ENCODE measurements at regions not wholly inside any gene's neighbourhood (a gene's known extent, or its start where the extent isn't known, plus 50 kb on each side); places are given as distances from the start of the nearest gene placed in this dataset.

GRCh38 chr9:129486756-129487657, 133.9 kb downstream of the C9orf50 start:
- DNase-seq: no peak

GRCh38 chr9:129485145-129485774, 135.6 kb downstream of the C9orf50 start:
- no peak for DNase-seq

- DNase-seq: no peak
These were observed 136.4 kb downstream of the C9orf50 start for GRCh38 chr9:129484352-129485000.

- DNase-seq: no peak
These were observed 137.2 kb downstream of the C9orf50 start for GRCh38 chr9:129483415-129484351.

GRCh38 chr9:129482521-129483414, 138.1 kb downstream of the C9orf50 start:
- no peak for DNase-seq

GRCh38 chr9:129481810-129482511, 138.9 kb downstream of the C9orf50 start:
- no peak for DNase-seq

GRCh38 chr9:129481424-129481809, 139.5 kb downstream of the C9orf50 start:
- no peak for DNase-seq

GRCh38 chr9:129480745-129481144, 140.2 kb downstream of the C9orf50 start:
- no peak for DNase-seq

GRCh38 chr9:129480227-129480626, 140.7 kb downstream of the C9orf50 start:
- no peak for DNase-seq

GRCh38 chr9:129479631-129480011, 141.3 kb downstream of the C9orf50 start:
- DNase-seq: no peak

GRCh38 chr9:129478961-129479630, 141.8 kb downstream of the C9orf50 start:
- no peak for DNase-seq

GRCh38 chr9:129478461-129478860, 142.4 kb downstream of the C9orf50 start:
- no peak for DNase-seq

GRCh38 chr9:129476821-129477611, 143.9 kb downstream of the C9orf50 start:
- no peak for DNase-seq

GRCh38 chr9:129474740-129475404, 146.0 kb downstream of the C9orf50 start:
- no peak for DNase-seq

GRCh38 chr9:129473523-129474244, 147.2 kb downstream of the C9orf50 start:
- no peak for DNase-seq

- no peak for DNase-seq
These were observed 148.2 kb downstream of the C9orf50 start for GRCh38 chr9:129472651-129473102.

GRCh38 chr9:129471201-129472019, 149.5 kb downstream of the C9orf50 start:
- no peak for DNase-seq

Data from hematopoietic multipotent progenitor cell treated with erythropoietin and hydrocortisone succinate and interleukin-3 and kit ligand, for 8 days (in vitro differentiated cells).